Gastrocnemius medialis (tissue), 4 donors: ENCODE measurements at regions not wholly inside any gene's neighbourhood (a gene's known extent, or its start where the extent isn't known, plus 50 kb on each side); places are given as distances from the start of the nearest gene placed in this dataset.

Source experiments
- ATAC-seq, 2 donors: fragments of 150-250 bp; one replicate each; pipeline ENCODE4 v1.9.1; 2016
- DNase-seq, 2 donors: peaks; one replicate each; pipeline ENCODE4 v3.0.0-alpha.2; 2019
- H3K27ac ChIP-seq, 4 donors: fragments of 200-600 bp; sonication (generic); 1 replicate in 1 of 4; 2 replicates in 3 of 4; pipeline ENCODE4 v1.5.1; 2016 to 2018; ENCODE audit warnings: mild to moderate bottlenecking in 2 of 4, moderate library complexity in 1 of 4
- H3K27me3 ChIP-seq, 3 donors: fragments of 200-600 bp; sonication (generic) in 2 of 3; 1 replicate in 1 of 3; 2 replicates in 2 of 3; pipeline versions ENCODE4 v1.5.1 to v1.6.0; 2016 to 2019; ENCODE audit warnings: mild to moderate bottlenecking in 1 of 3, moderate library complexity in 1 of 3
- H3K36me3 ChIP-seq, 2 donors: fragments of 200-600 bp; sonication (generic) in 1 of 2; one replicate each; pipeline ENCODE4 v1.5.1; 2017 to 2018
- H3K4me1 ChIP-seq, 2 donors: fragments of 200-600 bp; sonication (generic) in 1 of 2; one replicate each; pipeline ENCODE4 v1.5.1; 2016 to 2017; ENCODE audit warnings: mild to moderate bottlenecking in 2 of 2
- H3K4me3 ChIP-seq, 4 donors: fragments of 200-600 bp; sonication (generic) in 3 of 4; 1 replicate in 1 of 4; 2 replicates in 3 of 4; pipeline ENCODE4 v1.5.1; 2016 to 2019; ENCODE audit warnings: mild to moderate bottlenecking in 2 of 4
- H3K9me3 ChIP-seq, 3 donors: fragments of 200-600 bp; sonication (generic) in 2 of 3; 1 replicate in 1 of 3; 2 replicates in 2 of 3; pipeline ENCODE4 v1.5.1; 2016 to 2019
- CTCF ChIP-seq, 5 experiments: fragments of 450-650 bp in 3 of 5; fragments of 200-600 bp in 2 of 5; sonication (generic) in 2 of 5; IDR thresholded peaks in 4 of 5; conservative IDR thresholded peaks in 1 of 5; 1 replicate in 4 of 5; 2 replicates in 1 of 5; pipeline ENCODE4 v1.5.1; 2016 to 2019; ENCODE audit warnings: antibody characterized with exemption in 5 of 5, mild to moderate bottlenecking in 3 of 5, moderate library complexity in 3 of 5
- POLR2A ChIP-seq, 2 donors: fragments of 450-650 bp; IDR thresholded peaks; one replicate each; pipeline ENCODE4 v1.6.1; 2017; ENCODE audit warnings: antibody characterized with exemption in 2 of 2, mild to moderate bottlenecking in 2 of 2, moderate library complexity in 2 of 2
- in situ Hi-C, 4 donors: fragments of 200-750 bp; cut with MboI; loops; one replicate each; pipeline versions ENCODE4 v1.15.0 to v1.8.0; 2017; ENCODE audit warnings: low sequenced_read_pairs in 4 of 4
- intact Hi-C: fragments of 100-400 bp; cut with DNase I; formaldehyde crosslinking; loops from one replicate; pipeline ENCODE4 v1.15.1; 2023; ENCODE audit warnings: low total_unique reads

- ATAC-seq, result no peak
- in situ Hi-C loops, result no loop called here
Observed at GRCh38 chr10:107918171-107918570, 753.7 kb upstream of the SORCS1 start.

GRCh38 chr10:107915215-107915610, 750.7 kb upstream of the SORCS1 start:
- intact Hi-C loops, result no loop called here
- in situ Hi-C loops, result no loop called here
- H3K27me3 ChIP-seq, result peaks cover 0 to 16% (median 8%) of the 10 kb centered on the region in 3 donors

More at GRCh38 chr10:107918171-107918570, 753.7 kb upstream of the SORCS1 start:
- TF ChIP-seq CTCF (IDR thresholded peaks at IDR 0.05 in 4 of 5, conservative IDR thresholded peaks at IDR 0.05 in 1 of 5), result no peak
- TF ChIP-seq POLR2A (IDR thresholded peaks at IDR 0.05), result no peak
- Histone ChIP-seq H3K4me3 (no peak overlapping the region), H3K36me3 (no peaks in the 10 kb centered on the region), H3K27me3 (peaks cover 0 to 16% (median 8%) of the 10 kb centered on the region in 3 donors), H3K9me3 (no peaks in the 10 kb centered on the region), H3K27ac (no peak overlapping the region), H3K4me1 (no peaks in the 10 kb centered on the region)
- intact Hi-C loops, result no loop called here
- no peak for DNase-seq

GRCh38 chr10:107914450-107915214, 750.1 kb upstream of the SORCS1 start:
- no peak for ATAC-seq
- Histone ChIP-seq H3K27ac (no peak overlapping the region), H3K36me3 (no peaks in the 10 kb centered on the region), H3K4me3 (no peak overlapping the region), H3K27me3 (peaks cover 0 to 16% (median 8%) of the 10 kb centered on the region in 3 donors), H3K4me1 (no peaks in the 10 kb centered on the region), H3K9me3 (no peaks in the 10 kb centered on the region)
- TF ChIP-seq CTCF (IDR thresholded peaks at IDR 0.05 in 4 of 5, conservative IDR thresholded peaks at IDR 0.05 in 1 of 5) (no peak), POLR2A (IDR thresholded peaks at IDR 0.05) (no peak)
- intact Hi-C loops, result no loop called here
- in situ Hi-C loops, result no loop called here
- no peak for DNase-seq

More at GRCh38 chr10:107915215-107915610, 750.7 kb upstream of the SORCS1 start:
- no peaks in the 10 kb centered on the region for H3K36me3 ChIP-seq
- DNase-seq (no peak), ATAC-seq (no peak)
- H3K27ac ChIP-seq, result no peak overlapping the region
- TF ChIP-seq CTCF (IDR thresholded peaks at IDR 0.05 in 4 of 5, conservative IDR thresholded peaks at IDR 0.05 in 1 of 5), result no peak
- TF ChIP-seq POLR2A (IDR thresholded peaks at IDR 0.05), result no peak
- no peaks in the 10 kb centered on the region for H3K4me1 ChIP-seq
- no peaks in the 10 kb centered on the region for H3K9me3 ChIP-seq
- H3K4me3 ChIP-seq, result no peak overlapping the region

- Histone ChIP-seq H3K27me3 (peaks cover 0 to 16% (median 8%) of the 10 kb centered on the region in 3 donors), H3K4me1 (no peaks in the 10 kb centered on the region), H3K27ac (no peak overlapping the region), H3K9me3 (no peaks in the 10 kb centered on the region), H3K4me3 (no peak overlapping the region), H3K36me3 (no peaks in the 10 kb centered on the region)
- DNase-seq, result no peak
- intact Hi-C loops (no loop called here), in situ Hi-C loops (no loop called here)
- ATAC-seq, result no peak
- no peak for TF ChIP-seq POLR2A (IDR thresholded peaks at IDR 0.05)
- no peak for TF ChIP-seq CTCF (IDR thresholded peaks at IDR 0.05 in 4 of 5, conservative IDR thresholded peaks at IDR 0.05 in 1 of 5)
Observed at GRCh38 chr10:107913317-107914294, 749.1 kb upstream of the SORCS1 start.
